Activated T-cell treated with anti-CD3 and anti-CD28 coated beads, Interleukin-2, amount 50 U/mL, for 72 hours (primary cell): ENCODE measurements at regions not wholly inside any gene's neighbourhood (a gene's known extent, or its start where the extent isn't known, plus 50 kb on each side); places are given as distances from the start of the nearest gene placed in this dataset.

Source experiments
- ATAC-seq, 2 donors: fragments of 150-1000 bp; cut with Tn5 transposase; replicated peaks in 1 of 2; 2 replicates each; pipeline ENCODE4 v1.10.0; 2021; ENCODE audit warnings: moderate library complexity in 2 of 2, mild to moderate bottlenecking in 1 of 2
- DNase-seq, 2 donors: peaks; one replicate each; pipeline ENCODE4 v3.0.0; 2021 to 2022; ENCODE audit warnings: mixed read lengths in 1 of 2
- H3K27ac Mint-ChIP-seq: one replicate; pipeline ENCODE4 v1.8.0; 2022; ENCODE audit warnings: mild to moderate bottlenecking, moderate library complexity, mixed read lengths
- H3K27me3 Mint-ChIP-seq: one replicate; pipeline ENCODE4 v1.8.0; 2022; ENCODE audit warnings: low read depth, mixed read lengths
- H3K36me3 Mint-ChIP-seq, 2 donors: one replicate each; pipeline ENCODE4 v1.8.0; 2022; ENCODE audit warnings: mixed read lengths in 2 of 2, mild to moderate bottlenecking in 1 of 2; ENCODE audit not compliant: insufficient read depth in 2 of 2
- H3K4me1 Mint-ChIP-seq: one replicate; pipeline ENCODE4 v1.8.0; 2022; ENCODE audit warnings: low read depth, mixed read lengths
- H3K4me3 Mint-ChIP-seq, 2 donors: one replicate each; pipeline ENCODE4 v1.8.0; 2022; ENCODE audit warnings: mild to moderate bottlenecking in 2 of 2, mixed read lengths in 2 of 2, moderate library complexity in 2 of 2
- H3K9me3 Mint-ChIP-seq, 2 donors: one replicate each; pipeline ENCODE4 v1.8.0; 2022; ENCODE audit warnings: mixed read lengths in 2 of 2

DNA sequence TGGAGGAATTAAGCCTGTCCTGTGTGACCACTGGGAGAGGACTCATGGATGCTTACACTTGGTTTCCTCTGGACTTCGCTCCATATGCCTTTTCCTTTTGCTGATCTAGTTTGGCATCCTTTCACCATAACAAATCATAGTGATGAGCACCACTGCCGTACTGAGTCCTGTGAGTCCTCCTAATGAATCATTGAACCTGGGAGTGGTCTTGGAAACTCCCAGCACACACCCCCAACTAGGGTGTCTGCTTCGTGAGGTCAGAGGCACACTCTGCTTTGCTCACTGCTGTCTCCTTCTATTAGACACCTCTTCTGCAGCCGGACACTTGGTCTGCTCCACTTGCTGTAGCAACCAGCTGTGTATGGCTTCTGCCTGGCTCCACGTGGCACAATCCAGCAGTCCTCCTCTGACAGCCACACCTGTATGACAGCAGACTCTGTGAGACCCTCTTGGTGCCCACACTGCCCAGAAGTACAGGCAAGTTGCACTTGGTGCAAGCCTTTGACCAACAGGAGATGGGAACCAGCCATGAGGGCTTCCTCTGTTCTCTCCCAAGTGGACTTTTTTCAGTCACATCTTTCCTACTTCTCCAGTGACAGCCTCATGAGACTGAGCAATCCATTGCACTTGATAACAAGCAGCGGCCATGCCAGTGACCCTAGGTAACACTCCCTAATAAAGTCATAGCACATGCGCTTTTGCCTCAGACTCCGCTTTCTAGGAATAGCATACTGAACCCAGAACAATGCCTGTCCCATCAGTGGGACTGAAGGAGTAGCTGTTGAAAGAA is 65.0 kb upstream of the HMGXB4 start:
- ATAC-seq (no peak), DNase-seq (no peak)
- Mint-ChIP-seq H3K36me3 (peaks cover 0 to 3% of the 10 kb centered on the region in 2 donors), H3K4me1 (no peaks in the 10 kb centered on the region), H3K27ac (no peak overlapping the region), H3K4me3 (no peak overlapping the region), H3K9me3 (peaks cover 4 to 5% of the 10 kb centered on the region in 2 donors), H3K27me3 (no peaks in the 10 kb centered on the region)

DNA sequence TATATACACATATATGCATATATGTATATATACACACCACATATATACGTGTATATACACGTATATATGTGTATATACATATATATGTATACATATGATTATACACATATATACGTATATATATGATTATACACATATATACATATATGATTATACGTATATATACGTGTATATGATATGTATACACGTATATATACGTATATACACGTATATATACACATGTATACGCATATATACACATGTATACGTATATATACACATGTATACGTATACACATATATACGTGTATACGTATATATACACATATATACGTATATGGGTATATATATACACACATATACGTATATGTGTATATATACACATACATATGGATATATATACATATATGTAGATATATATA is 62.1 kb upstream of the HMGXB4 start:
- no peak for ATAC-seq
- Mint-ChIP-seq H3K4me3 (no peak overlapping the region), H3K4me1 (no peaks in the 10 kb centered on the region), H3K36me3 (no peaks in the 10 kb centered on the region), H3K27ac (no peak overlapping the region), H3K27me3 (peaks cover 23% of the 10 kb centered on the region), H3K9me3 (peaks cover 4% of the 10 kb centered on the region in 2 donors)
- DNase-seq: no peak

DNA sequence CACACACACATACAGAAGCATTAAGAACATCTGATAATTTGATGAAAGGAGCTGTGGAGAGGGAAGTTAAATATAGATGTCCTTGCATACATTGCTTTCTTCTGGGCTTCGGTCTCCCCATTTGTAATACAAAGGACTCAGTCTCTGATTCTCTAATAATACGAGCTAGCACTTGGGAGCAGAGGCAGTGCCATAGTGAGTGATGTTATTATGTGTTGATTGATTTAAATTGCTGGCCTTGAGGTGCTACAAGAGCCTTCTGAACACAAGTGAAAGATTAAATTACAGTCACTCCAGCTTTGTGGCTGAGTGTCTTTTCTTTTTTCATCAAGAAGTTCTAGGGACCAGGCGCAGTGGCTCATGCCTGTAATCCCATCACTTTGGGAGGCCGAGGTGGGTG is 61.5 kb upstream of the HMGXB4 start:
- H3K36me3 Mint-ChIP-seq: no peaks in the 10 kb centered on the region
- no peak overlapping the region for H3K27ac Mint-ChIP-seq
- H3K4me3 Mint-ChIP-seq: no peak overlapping the region
- H3K9me3 Mint-ChIP-seq: peaks cover 3 to 4% of the 10 kb centered on the region in 2 donors
- no peak for DNase-seq
- no peak for ATAC-seq
- peaks cover 25% of the 10 kb centered on the region for H3K27me3 Mint-ChIP-seq
- no peaks in the 10 kb centered on the region for H3K4me1 Mint-ChIP-seq

GRCh38 chr22:35197071-35197470 is 60.2 kb upstream of the HMGXB4 start:
- no peaks in the 10 kb centered on the region for H3K4me1 Mint-ChIP-seq
- no peaks in the 10 kb centered on the region for H3K36me3 Mint-ChIP-seq
- ATAC-seq: no peak
- no peak overlapping the region for H3K27ac Mint-ChIP-seq
- peaks cover 25% of the 10 kb centered on the region for H3K27me3 Mint-ChIP-seq
- H3K4me3 Mint-ChIP-seq: no peak overlapping the region
- no peak for DNase-seq
- H3K9me3 Mint-ChIP-seq: no peaks in the 10 kb centered on the region

DNA sequence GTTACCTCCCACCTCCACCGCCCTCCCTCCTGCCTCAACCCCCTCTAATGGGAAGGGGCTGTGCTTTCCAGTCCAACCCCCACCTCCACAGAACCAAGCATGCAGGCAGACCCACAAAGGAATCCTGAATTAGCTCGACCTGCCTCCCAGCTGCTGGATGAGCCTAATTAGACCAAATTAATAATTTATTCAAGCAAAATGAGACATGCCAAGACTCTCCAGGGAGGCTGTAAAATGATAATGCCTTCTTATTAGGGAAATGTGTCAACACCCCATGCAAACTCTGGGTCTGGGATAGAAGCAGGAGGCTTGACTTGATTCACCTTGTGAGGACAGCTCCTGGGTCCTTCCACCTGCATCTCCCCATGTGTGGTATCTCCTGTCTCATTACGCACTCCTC is 59.4 kb upstream of the HMGXB4 start:
- Mint-ChIP-seq H3K27me3 (peaks cover 25% of the 10 kb centered on the region), H3K9me3 (no peaks in the 10 kb centered on the region)
- no peak for ATAC-seq

DNA sequence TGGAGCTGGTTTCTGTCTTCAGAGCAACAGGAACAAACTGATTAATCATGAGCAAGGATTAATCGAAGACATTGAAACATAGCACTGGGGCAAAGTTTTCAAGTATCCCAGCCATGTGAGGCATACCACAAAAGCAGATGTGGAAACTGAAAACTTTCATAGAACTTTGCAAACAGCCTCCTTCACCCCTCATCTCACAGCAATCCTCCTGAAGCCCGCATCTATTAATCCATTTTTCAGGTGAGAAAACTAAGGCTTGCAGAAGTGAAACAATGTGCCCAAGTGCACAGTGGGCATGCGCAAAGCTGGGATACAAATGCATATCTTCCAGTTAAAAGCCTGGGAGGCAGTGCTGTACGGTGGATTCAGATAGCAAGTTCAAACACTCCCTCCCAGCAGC is 58.6 kb upstream of the HMGXB4 start:
- Mint-ChIP-seq H3K27ac (no peak overlapping the region), H3K36me3 (no peaks in the 10 kb centered on the region), H3K27me3 (peaks cover 25% of the 10 kb centered on the region), H3K4me3 (no peak overlapping the region), H3K9me3 (no peaks in the 10 kb centered on the region), H3K4me1 (no peaks in the 10 kb centered on the region)
- DNase-seq (no peak), ATAC-seq (no peak)

More for the DNA sequence above, 59.4 kb upstream of the HMGXB4 start:
- H3K36me3 Mint-ChIP-seq: no peaks in the 10 kb centered on the region
- no peak overlapping the region for H3K27ac Mint-ChIP-seq
- DNase-seq: no peak
- H3K4me3 Mint-ChIP-seq: no peak overlapping the region
- no peaks in the 10 kb centered on the region for H3K4me1 Mint-ChIP-seq

GRCh38 chr22:35202376-35202775 is 54.9 kb upstream of the HMGXB4 start:
- peaks cover 25% of the 10 kb centered on the region for H3K27me3 Mint-ChIP-seq
- no peaks in the 10 kb centered on the region for H3K9me3 Mint-ChIP-seq
- no peak overlapping the region for H3K27ac Mint-ChIP-seq
- no peaks in the 10 kb centered on the region for H3K4me1 Mint-ChIP-seq
- DNase-seq (no peak), ATAC-seq (no peak)
- H3K36me3 Mint-ChIP-seq: no peaks in the 10 kb centered on the region
- H3K4me3 Mint-ChIP-seq: no peak overlapping the region

DNA sequence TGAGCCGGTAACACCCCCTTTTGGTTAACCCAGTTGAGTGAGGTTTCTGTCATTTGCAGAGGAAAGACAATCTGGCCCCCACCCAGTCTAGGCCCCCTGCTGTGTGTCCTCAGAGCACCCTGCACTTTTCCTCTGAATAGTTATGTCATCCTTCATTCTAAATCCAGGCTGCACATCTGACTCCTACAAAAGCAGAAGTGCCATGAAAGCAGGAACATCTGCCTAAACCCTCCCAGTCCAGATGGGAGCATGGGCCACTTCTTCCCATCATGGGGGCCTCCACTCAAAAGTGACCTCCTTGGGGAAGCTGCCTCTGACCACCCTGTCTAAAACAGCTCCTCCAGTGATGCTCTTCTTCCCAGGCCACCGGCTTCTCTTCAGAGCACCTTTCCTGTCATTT is 53.7 kb upstream of the HMGXB4 start:
- Mint-ChIP-seq H3K9me3 (no peaks in the 10 kb centered on the region), H3K4me1 (no peaks in the 10 kb centered on the region), H3K4me3 (no peak overlapping the region), H3K27ac (no peak overlapping the region), H3K36me3 (no peaks in the 10 kb centered on the region), H3K27me3 (peaks cover 17% of the 10 kb centered on the region)
- no peak for ATAC-seq
- no peak for DNase-seq

DNA sequence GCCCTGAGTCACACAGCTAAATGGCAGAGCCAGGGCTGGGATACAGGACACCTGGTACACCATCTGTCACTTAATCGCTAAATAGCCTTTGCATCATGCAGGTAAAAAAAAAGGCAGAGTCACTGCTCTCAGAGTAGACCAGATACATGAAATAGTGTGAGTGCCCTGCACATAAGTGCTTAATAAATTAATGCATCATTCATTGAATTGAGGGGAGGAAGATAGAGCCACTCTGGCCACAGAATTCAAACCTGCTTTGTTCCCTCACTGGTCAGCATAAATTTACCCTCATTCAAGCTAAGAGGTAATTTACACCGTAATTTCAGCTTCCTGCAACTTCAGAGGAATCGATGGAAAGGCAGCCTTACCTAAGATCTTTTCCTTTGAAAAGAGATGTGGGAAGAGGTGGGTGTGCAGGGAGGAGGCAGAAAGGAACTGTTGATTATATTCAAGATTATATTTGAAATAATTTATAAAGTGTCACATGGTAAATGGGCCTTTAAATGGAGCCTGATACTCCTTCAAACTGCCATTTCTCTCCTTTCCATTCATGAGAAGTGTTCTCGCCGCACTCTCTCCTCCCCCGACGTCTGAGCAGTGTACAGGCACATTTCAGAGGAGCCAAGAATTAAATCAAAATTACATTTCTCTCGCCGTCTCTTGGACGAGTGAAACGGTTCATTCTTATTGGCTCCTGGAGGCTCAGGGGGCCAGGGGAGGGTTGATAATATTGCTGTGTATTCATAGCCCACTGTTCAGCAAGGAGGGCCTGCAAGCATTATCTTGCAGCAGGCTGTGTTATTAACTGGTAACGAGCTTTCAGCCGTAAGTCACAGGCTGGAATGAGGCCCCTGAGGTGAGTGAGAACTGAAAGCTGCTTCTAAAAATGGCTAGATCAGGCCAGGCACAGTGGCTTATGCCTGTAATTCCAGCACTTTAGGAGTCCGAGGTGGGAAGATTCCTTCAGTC is 52.2 kb upstream of the HMGXB4 start:
- no peaks in the 10 kb centered on the region for H3K4me1 Mint-ChIP-seq
- no peaks in the 10 kb centered on the region for H3K9me3 Mint-ChIP-seq
- DNase-seq (no peak), ATAC-seq (no peak)
- peaks cover 4% of the 10 kb centered on the region for H3K27me3 Mint-ChIP-seq
- no peaks in the 10 kb centered on the region for H3K36me3 Mint-ChIP-seq
- H3K27ac Mint-ChIP-seq: no peak overlapping the region
- H3K4me3 Mint-ChIP-seq: no peak overlapping the region

- no peak for ATAC-seq
- H3K27ac Mint-ChIP-seq: no peak overlapping the region
- no peaks in the 10 kb centered on the region for H3K36me3 Mint-ChIP-seq
Measured at GRCh38 chr22:35205961-35206360, 51.3 kb upstream of the HMGXB4 start.

GRCh38 chr22:35206889-35207288 is 50.4 kb upstream of the HMGXB4 start:
- Mint-ChIP-seq H3K4me3 (no peak overlapping the region), H3K9me3 (no peaks in the 10 kb centered on the region), H3K27me3 (peaks cover 7% of the 10 kb centered on the region), H3K36me3 (no peaks in the 10 kb centered on the region), H3K27ac (no peak overlapping the region), H3K4me1 (no peaks in the 10 kb centered on the region)
- ATAC-seq: no peak
- DNase-seq: no peak

More at GRCh38 chr22:35205961-35206360, 51.3 kb upstream of the HMGXB4 start:
- Mint-ChIP-seq H3K27me3 (no peaks in the 10 kb centered on the region), H3K4me3 (no peak overlapping the region), H3K4me1 (no peaks in the 10 kb centered on the region), H3K9me3 (no peaks in the 10 kb centered on the region)
- DNase-seq: no peak
